ENCODE measurements at regions not wholly inside any gene's neighbourhood (a gene's known extent, or its start where the extent isn't known, plus 50 kb on each side); places are given as distances from the start of the nearest gene placed in this dataset.
"Not testable (repeated sequence)": the region's sequence is repeated elsewhere in the genome, so short reads cannot be mapped to it uniquely, and the experiment has no call there.

DNA sequence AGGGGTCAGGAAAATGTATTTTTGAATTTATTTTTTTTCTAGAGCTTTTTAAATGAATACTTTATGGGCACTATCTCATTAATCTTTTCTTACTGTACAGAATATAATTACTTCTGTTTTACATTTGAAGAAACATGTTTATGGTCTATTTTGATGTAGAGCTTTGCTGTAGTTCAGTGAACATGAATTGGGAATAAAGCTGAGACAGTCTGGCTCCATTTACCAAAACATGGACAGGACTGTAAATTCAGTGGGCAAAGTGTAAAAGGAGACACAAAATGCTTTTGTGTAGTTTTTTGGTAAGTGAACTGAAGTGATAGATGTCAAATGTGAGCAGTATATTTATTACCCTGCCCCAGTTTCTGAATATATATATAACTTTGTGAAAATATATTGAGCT, 1298.8 kb upstream of the NXPH2 start:
- Histone ChIP-seq H3K4me3 (replicated peaks; ENCODE audit: insufficient read depth, low read length) (no peak overlapping the region), H3K27ac (replicated peaks) (no peak overlapping the region), H3K27me3 (ENCODE audit: insufficient read depth, poor library complexity, severe bottlenecking) (no peaks in the 10 kb centered on the region)
- TF ChIP-seq SPI1 (IDR thresholded peaks at IDR 0.05; ENCODE audit: borderline replicate concordance, low read depth), result no peak
- TF ChIP-seq, protein P1, sequence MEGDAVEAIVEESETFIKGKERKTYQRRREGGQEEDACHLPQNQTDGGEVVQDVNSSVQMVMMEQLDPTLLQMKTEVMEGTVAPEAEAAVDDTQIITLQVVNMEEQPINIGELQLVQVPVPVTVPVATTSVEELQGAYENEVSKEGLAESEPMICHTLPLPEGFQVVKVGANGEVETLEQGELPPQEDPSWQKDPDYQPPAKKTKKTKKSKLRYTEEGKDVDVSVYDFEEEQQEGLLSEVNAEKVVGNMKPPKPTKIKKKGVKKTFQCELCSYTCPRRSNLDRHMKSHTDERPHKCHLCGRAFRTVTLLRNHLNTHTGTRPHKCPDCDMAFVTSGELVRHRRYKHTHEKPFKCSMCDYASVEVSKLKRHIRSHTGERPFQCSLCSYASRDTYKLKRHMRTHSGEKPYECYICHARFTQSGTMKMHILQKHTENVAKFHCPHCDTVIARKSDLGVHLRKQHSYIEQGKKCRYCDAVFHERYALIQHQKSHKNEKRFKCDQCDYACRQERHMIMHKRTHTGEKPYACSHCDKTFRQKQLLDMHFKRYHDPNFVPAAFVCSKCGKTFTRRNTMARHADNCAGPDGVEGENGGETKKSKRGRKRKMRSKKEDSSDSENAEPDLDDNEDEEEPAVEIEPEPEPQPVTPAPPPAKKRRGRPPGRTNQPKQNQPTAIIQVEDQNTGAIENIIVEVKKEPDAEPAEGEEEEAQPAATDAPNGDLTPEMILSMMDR (IDR thresholded peaks at IDR 0.05; ENCODE audit: insufficient read depth, low read length), result no peak
- no peak for TF ChIP-seq POLR2AphosphoS5 (IDR thresholded peaks at IDR 0.05; ENCODE audit: low read depth)
- TF ChIP-seq, protein P2, sequence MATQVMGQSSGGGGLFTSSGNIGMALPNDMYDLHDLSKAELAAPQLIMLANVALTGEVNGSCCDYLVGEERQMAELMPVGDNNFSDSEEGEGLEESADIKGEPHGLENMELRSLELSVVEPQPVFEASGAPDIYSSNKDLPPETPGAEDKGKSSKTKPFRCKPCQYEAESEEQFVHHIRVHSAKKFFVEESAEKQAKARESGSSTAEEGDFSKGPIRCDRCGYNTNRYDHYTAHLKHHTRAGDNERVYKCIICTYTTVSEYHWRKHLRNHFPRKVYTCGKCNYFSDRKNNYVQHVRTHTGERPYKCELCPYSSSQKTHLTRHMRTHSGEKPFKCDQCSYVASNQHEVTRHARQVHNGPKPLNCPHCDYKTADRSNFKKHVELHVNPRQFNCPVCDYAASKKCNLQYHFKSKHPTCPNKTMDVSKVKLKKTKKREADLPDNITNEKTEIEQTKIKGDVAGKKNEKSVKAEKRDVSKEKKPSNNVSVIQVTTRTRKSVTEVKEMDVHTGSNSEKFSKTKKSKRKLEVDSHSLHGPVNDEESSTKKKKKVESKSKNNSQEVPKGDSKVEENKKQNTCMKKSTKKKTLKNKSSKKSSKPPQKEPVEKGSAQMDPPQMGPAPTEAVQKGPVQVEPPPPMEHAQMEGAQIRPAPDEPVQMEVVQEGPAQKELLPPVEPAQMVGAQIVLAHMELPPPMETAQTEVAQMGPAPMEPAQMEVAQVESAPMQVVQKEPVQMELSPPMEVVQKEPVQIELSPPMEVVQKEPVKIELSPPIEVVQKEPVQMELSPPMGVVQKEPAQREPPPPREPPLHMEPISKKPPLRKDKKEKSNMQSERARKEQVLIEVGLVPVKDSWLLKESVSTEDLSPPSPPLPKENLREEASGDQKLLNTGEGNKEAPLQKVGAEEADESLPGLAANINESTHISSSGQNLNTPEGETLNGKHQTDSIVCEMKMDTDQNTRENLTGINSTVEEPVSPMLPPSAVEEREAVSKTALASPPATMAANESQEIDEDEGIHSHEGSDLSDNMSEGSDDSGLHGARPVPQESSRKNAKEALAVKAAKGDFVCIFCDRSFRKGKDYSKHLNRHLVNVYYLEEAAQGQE (IDR thresholded peaks at IDR 0.05; ENCODE audit: insufficient replicate concordance, low read depth), result no peak
- no peak for TF ChIP-seq GABPA (IDR thresholded peaks at IDR 0.05; ENCODE audit: low read depth)
- no peak for DNase-seq (ENCODE audit: low read depth in 1 of 2, low spot score in 1 of 2)

DNA sequence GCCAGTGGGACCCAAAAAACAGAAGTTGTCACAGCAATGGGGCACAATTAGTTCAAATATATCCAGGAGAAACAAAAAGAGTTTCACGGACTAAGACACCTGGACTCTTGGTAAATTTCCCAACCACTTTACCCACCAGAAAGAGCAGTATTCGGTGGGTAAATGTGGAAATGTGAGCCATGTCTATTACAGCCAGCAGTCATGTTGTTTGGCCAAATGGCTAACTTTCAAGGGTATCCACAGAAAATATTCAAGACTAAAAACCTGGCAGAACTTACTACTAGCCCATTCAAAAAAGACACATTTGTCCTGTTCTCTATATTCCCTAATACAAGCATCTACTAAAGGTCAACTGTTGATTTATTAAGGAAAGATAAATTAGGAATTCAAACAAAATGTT, 1296.0 kb upstream of the NXPH2 start:
- no peak overlapping the region for H3K4me3 ChIP-seq (replicated peaks; ENCODE audit: insufficient read depth, low read length)
- TF ChIP-seq SPI1 (IDR thresholded peaks at IDR 0.05; ENCODE audit: borderline replicate concordance, low read depth), result no peak
- TF ChIP-seq, protein P1 (IDR thresholded peaks at IDR 0.05; ENCODE audit: insufficient read depth, low read length), result no peak
- TF ChIP-seq, protein P2 (IDR thresholded peaks at IDR 0.05; ENCODE audit: insufficient replicate concordance, low read depth), result no peak
- no peak for TF ChIP-seq GABPA (IDR thresholded peaks at IDR 0.05; ENCODE audit: low read depth)
- TF ChIP-seq POLR2AphosphoS5 (IDR thresholded peaks at IDR 0.05; ENCODE audit: low read depth), result no peak
- no peak overlapping the region for H3K27ac ChIP-seq (replicated peaks)
- no peaks in the 10 kb centered on the region for H3K27me3 ChIP-seq (ENCODE audit: insufficient read depth, poor library complexity, severe bottlenecking)
- no peak for DNase-seq (ENCODE audit: low read depth in 1 of 2, low spot score in 1 of 2)

DNA sequence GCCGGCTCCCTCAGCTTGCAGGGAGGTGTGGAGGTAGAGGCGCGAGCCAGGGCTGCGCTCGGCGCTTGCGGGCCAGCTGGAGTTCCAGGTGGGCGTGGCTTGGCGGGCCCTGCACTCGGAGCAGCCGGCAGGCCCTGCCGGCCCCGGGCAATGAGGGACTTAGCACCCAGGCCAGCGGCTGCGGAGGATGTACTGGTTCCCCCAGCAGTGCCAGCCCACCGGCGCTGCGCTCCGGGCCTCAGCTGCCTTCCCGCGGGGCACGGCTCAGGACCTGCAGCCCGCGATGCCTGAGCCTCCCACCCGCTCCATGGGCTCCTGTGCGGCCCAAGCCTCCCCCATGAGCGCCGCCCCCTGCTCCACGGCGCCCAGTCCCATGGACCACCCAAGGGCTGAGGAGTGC, 1293.6 kb upstream of the NXPH2 start:
- not testable (repeated sequence) for H3K27me3 ChIP-seq (ENCODE audit: insufficient read depth, poor library complexity, severe bottlenecking); H3K27ac ChIP-seq (replicated peaks); H3K4me3 ChIP-seq (replicated peaks; ENCODE audit: insufficient read depth, low read length); DNase-seq (ENCODE audit: low read depth in 1 of 2, low spot score in 1 of 2)

DNA sequence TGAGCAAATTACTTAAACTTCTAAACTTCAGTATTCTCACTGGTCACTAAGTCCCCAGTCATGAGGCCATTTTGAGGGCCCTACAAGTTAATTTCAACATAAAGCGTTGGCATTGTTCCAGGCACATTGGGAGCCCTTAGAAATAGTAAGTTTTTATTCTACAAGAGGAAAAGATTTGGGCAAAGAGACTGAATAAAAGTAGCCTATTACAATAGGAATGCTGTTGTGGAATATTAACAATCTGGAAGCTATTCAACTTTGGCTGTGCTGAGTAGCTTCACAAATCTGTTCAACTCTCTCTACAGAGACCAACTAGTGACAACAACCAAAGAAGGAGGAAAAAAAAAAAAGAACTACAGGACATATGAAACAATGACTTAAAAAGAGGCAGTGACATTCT, 1287.5 kb upstream of the NXPH2 start:
- no peaks in the 10 kb centered on the region for H3K27me3 ChIP-seq (ENCODE audit: insufficient read depth, poor library complexity, severe bottlenecking)
- TF ChIP-seq, protein P2 (IDR thresholded peaks at IDR 0.05; ENCODE audit: insufficient replicate concordance, low read depth), result no peak
- TF ChIP-seq GABPA (IDR thresholded peaks at IDR 0.05; ENCODE audit: low read depth), result no peak
- H3K27ac ChIP-seq (replicated peaks), result no peak overlapping the region
- H3K4me3 ChIP-seq (replicated peaks; ENCODE audit: insufficient read depth, low read length), result no peak overlapping the region
- DNase-seq (ENCODE audit: low read depth in 1 of 2, low spot score in 1 of 2), result no peak
